ENCODE measurements at regions not wholly inside any gene's neighbourhood (a gene's known extent, or its start where the extent isn't known, plus 50 kb on each side); places are given as distances from the start of the nearest gene placed in this dataset.

DNA sequence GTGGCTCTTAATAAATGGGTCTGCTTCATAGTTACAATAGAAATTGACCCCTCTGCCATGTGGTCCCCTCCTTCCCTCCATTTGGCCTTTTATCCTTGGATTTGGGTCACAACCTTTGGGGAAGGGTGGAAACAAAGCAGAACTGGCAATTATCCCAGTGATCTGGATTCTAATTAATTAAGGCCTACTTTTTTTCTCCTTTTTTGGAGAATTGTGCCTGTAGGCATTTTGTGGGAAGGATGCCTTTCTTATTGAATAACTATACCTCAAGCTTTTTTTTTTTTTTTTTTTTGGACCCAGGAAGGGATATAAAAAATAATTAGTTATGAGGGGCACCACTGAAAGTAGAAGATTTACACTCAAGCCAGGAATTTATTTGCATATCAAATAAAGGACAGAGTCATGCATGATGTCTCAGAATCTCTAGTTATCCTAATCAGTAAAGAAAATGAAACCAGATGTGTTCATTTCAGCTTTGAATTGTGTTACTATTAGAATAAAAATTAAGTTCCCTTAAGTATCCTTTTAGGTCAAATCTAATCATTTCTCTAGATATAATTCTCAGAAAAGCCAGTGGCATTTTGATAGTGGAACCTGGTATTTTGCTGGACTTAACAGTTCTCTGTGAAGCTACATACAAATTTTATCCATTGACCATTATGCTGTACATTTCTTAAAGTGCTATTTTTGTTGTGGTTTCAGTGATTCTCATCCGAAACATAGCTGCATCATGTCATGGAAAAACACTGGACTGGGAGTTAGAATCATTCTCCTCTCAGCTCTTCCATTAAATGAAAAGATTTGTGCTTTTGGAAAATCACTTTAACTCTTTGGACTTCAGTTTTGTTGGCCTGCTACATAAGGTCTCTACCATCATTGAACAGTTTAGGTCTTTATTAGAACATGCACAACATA is 129.3 kb downstream of the KCNRG start:
- Histone ChIP-seq H3K4me1 (ENCODE audit: control insufficient read depth in 1 of 2, insufficient read depth in 1 of 2, low read depth in 1 of 2, low read length in 1 of 2) (peaks cover 17 to 24% of the 10 kb centered on the region in 2 experiments), H3K4me3 (ENCODE audit: low read depth in 1 of 2, low read length in 1 of 2) (no peak overlapping the region), H3K27me3 (no peaks in the 10 kb centered on the region), H3K9me3 (no peaks in the 10 kb centered on the region), H3K27ac (no peak overlapping the region), H3K36me3 (no peaks in the 10 kb centered on the region)
- TF ChIP-seq CTCF (IDR thresholded peaks at IDR 0.05), result no peak

DNA sequence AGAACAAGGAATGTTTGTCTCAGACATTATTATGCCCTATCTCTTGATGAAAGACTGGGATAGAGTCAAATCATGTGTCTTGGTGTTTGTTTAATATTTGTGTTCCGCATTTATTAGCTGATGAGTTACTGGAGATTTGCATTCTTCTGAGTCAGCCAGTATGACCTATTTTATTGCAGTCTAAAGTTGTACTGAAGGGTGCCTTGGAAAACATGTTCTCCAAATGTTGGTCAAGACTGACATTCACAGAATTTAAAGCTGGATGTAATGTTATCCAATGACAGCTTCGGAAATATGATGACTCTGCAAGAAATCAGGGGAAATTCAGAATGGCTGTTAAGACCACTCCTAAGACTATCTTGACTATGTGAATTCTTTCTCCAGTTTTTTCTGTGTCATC is 134.0 kb downstream of the KCNRG start:
- Histone ChIP-seq H3K4me3 (ENCODE audit: low read depth in 1 of 2, low read length in 1 of 2) (no peak overlapping the region), H3K27me3 (no peaks in the 10 kb centered on the region)

DNA sequence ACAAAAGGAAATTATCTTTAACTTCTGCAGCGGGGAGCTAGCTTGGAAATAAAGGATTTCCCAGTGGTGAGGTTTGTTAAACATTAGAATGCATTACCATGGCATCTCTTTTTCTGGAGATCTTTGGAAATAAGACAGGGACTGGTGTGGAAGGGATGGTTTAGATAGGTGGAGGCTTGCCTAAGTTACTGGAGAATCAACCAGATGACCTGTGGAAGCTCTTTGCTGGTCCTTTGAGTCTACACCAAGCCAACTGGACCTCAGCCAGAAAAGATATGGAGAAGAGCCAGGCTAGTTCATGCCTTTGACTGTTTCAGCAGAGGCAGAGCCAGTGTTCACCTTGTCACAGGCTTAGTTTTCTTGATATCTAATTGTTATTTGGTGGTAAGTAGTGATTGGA is 134.7 kb downstream of the KCNRG start:
- H3K36me3 ChIP-seq, result no peaks in the 10 kb centered on the region
- H3K4me3 ChIP-seq (ENCODE audit: low read depth in 1 of 2, low read length in 1 of 2), result no peak overlapping the region
- H3K27me3 ChIP-seq, result no peaks in the 10 kb centered on the region
- no peaks in the 10 kb centered on the region for H3K4me1 ChIP-seq (ENCODE audit: control insufficient read depth in 1 of 2, insufficient read depth in 1 of 2, low read depth in 1 of 2, low read length in 1 of 2)
- H3K9me3 ChIP-seq, result no peaks in the 10 kb centered on the region
- H3K27ac ChIP-seq, result no peak overlapping the region
- TF ChIP-seq CTCF (IDR thresholded peaks at IDR 0.05), result no peak

More for the DNA sequence above, 134.0 kb downstream of the KCNRG start:
- Histone ChIP-seq H3K27ac (no peak overlapping the region), H3K4me1 (ENCODE audit: control insufficient read depth in 1 of 2, insufficient read depth in 1 of 2, low read depth in 1 of 2, low read length in 1 of 2) (no peaks in the 10 kb centered on the region), H3K9me3 (no peaks in the 10 kb centered on the region), H3K36me3 (no peaks in the 10 kb centered on the region)
- no peak for TF ChIP-seq CTCF (IDR thresholded peaks at IDR 0.05)

- Histone ChIP-seq H3K9me3 (no peaks in the 10 kb centered on the region), H3K27me3 (no peaks in the 10 kb centered on the region), H3K4me3 (ENCODE audit: low read depth in 1 of 2, low read length in 1 of 2) (no peak overlapping the region), H3K36me3 (no peaks in the 10 kb centered on the region), H3K27ac (no peak overlapping the region), H3K4me1 (ENCODE audit: control insufficient read depth in 1 of 2, insufficient read depth in 1 of 2, low read depth in 1 of 2, low read length in 1 of 2) (no peaks in the 10 kb centered on the region)
- no peak for TF ChIP-seq CTCF (IDR thresholded peaks at IDR 0.05)
These were observed 137.0 kb downstream of the KCNRG start for GRCh38 chr13:50152224-50152623.

GRCh38 chr13:50152655-50153309 is 137.5 kb downstream of the KCNRG start:
- no peak overlapping the region for H3K4me3 ChIP-seq (ENCODE audit: low read depth in 1 of 2, low read length in 1 of 2)
- H3K36me3 ChIP-seq, result no peaks in the 10 kb centered on the region
- H3K4me1 ChIP-seq (ENCODE audit: control insufficient read depth in 1 of 2, insufficient read depth in 1 of 2, low read depth in 1 of 2, low read length in 1 of 2), result no peaks in the 10 kb centered on the region
- no peak overlapping the region for H3K27ac ChIP-seq
- no peaks in the 10 kb centered on the region for H3K27me3 ChIP-seq
- no peaks in the 10 kb centered on the region for H3K9me3 ChIP-seq
- no peak for TF ChIP-seq CTCF (IDR thresholded peaks at IDR 0.05)
